ENCODE measurements at regions not wholly inside any gene's neighbourhood (a gene's known extent, or its start where the extent isn't known, plus 50 kb on each side); places are given as distances from the start of the nearest gene placed in this dataset.

GRCh38 chr9:13414349-13414748, 134.9 kb upstream of the MPDZ start:
- no peaks in the 10 kb centered on the region for H3K4me1 ChIP-seq (ENCODE audit: control insufficient read depth in 2 of 3, insufficient read depth in 2 of 3, low read depth in 1 of 3, low read length in 3 of 3)
- no peak for FAIRE-seq
- DNase-seq: no peak
- H3K9me3 ChIP-seq (ENCODE audit: control insufficient read depth in 2 of 3, insufficient read depth in 1 of 3, low read length in 3 of 3): no peaks in the 10 kb centered on the region
- intact Hi-C loops (cut with DNase I): no loop called here
- no peak overlapping the region for H3K4me3 ChIP-seq (ENCODE audit: low read length in 3 of 3)
- no peaks in the 10 kb centered on the region for H3K36me3 ChIP-seq (ENCODE audit: control insufficient read depth in 2 of 3, insufficient read depth in 3 of 3, low read length in 3 of 3)
- H3K9ac ChIP-seq (ENCODE audit: low read length in 3 of 3): no peak overlapping the region
- no peaks in the 10 kb centered on the region for H3K27me3 ChIP-seq (ENCODE audit: control insufficient read depth, insufficient read depth, low read length)
- H3K27ac ChIP-seq (ENCODE audit: low read depth in 2 of 2, low read length in 2 of 2): no peak overlapping the region
- no peak for TF ChIP-seq CTCF (IDR thresholded peaks at IDR 0.05; ENCODE audit: borderline replicate concordance, extremely low read depth, insufficient read depth)

- peak in 1 of 5 donors; percentile 16 for DNase-seq
- Histone ChIP-seq H3K4me1 (ENCODE audit: control insufficient read depth in 2 of 3, insufficient read depth in 2 of 3, low read depth in 1 of 3, low read length in 3 of 3) (no peaks in the 10 kb centered on the region), H3K36me3 (ENCODE audit: control insufficient read depth in 2 of 3, insufficient read depth in 3 of 3, low read length in 3 of 3) (no peaks in the 10 kb centered on the region), H3K9ac (ENCODE audit: low read length in 3 of 3) (no peak overlapping the region), H3K9me3 (ENCODE audit: control insufficient read depth in 2 of 3, insufficient read depth in 1 of 3, low read length in 3 of 3) (no peaks in the 10 kb centered on the region), H3K27me3 (ENCODE audit: control insufficient read depth, insufficient read depth, low read length) (no peaks in the 10 kb centered on the region), H3K27ac (ENCODE audit: low read depth in 2 of 2, low read length in 2 of 2) (no peak overlapping the region), H3K4me3 (ENCODE audit: low read length in 3 of 3) (no peak overlapping the region)
- intact Hi-C loops (cut with DNase I): no loop called here
- no peak for TF ChIP-seq CTCF (IDR thresholded peaks at IDR 0.05; ENCODE audit: borderline replicate concordance, extremely low read depth, insufficient read depth)
- no peak for FAIRE-seq
These were observed 132.8 kb upstream of the MPDZ start for GRCh38 chr9:13412331-13412730.

- Histone ChIP-seq H3K4me3 (ENCODE audit: low read length in 3 of 3) (no peak overlapping the region), H3K4me1 (ENCODE audit: control insufficient read depth in 2 of 3, insufficient read depth in 2 of 3, low read depth in 1 of 3, low read length in 3 of 3) (no peaks in the 10 kb centered on the region), H3K9ac (ENCODE audit: low read length in 3 of 3) (no peak overlapping the region), H3K36me3 (ENCODE audit: control insufficient read depth in 2 of 3, insufficient read depth in 3 of 3, low read length in 3 of 3) (no peaks in the 10 kb centered on the region), H3K27me3 (ENCODE audit: control insufficient read depth, insufficient read depth, low read length) (no peaks in the 10 kb centered on the region), H3K9me3 (ENCODE audit: control insufficient read depth in 2 of 3, insufficient read depth in 1 of 3, low read length in 3 of 3) (no peaks in the 10 kb centered on the region), H3K27ac (ENCODE audit: low read depth in 2 of 2, low read length in 2 of 2) (no peak overlapping the region)
- DNase-seq (no peak), FAIRE-seq (no peak)
- TF ChIP-seq CTCF (IDR thresholded peaks at IDR 0.05; ENCODE audit: borderline replicate concordance, extremely low read depth, insufficient read depth): no peak
- intact Hi-C loops (cut with DNase I): no loop called here
These were observed 132.3 kb upstream of the MPDZ start for GRCh38 chr9:13411791-13412190.

GRCh38 chr9:13410566-13411031, 131.1 kb upstream of the MPDZ start:
- Histone ChIP-seq H3K9me3 (ENCODE audit: control insufficient read depth in 2 of 3, insufficient read depth in 1 of 3, low read length in 3 of 3) (no peaks in the 10 kb centered on the region), H3K27me3 (ENCODE audit: control insufficient read depth, insufficient read depth, low read length) (no peaks in the 10 kb centered on the region), H3K4me1 (ENCODE audit: control insufficient read depth in 2 of 3, insufficient read depth in 2 of 3, low read depth in 1 of 3, low read length in 3 of 3) (no peaks in the 10 kb centered on the region), H3K27ac (ENCODE audit: low read depth in 2 of 2, low read length in 2 of 2) (no peak overlapping the region), H3K9ac (ENCODE audit: low read length in 3 of 3) (no peak overlapping the region), H3K36me3 (ENCODE audit: control insufficient read depth in 2 of 3, insufficient read depth in 3 of 3, low read length in 3 of 3) (no peaks in the 10 kb centered on the region), H3K4me3 (ENCODE audit: low read length in 3 of 3) (no peak overlapping the region)
- DNase-seq (peak in 1 of 5 donors; percentile 24), FAIRE-seq (no peak)
- intact Hi-C loops (cut with DNase I): no loop called here
- TF ChIP-seq CTCF (IDR thresholded peaks at IDR 0.05; ENCODE audit: borderline replicate concordance, extremely low read depth, insufficient read depth): no peak

All from kidney (tissue), 13 donors.